Left lung (tissue), 4 donors: ENCODE measurements at regions not wholly inside any gene's neighbourhood (a gene's known extent, or its start where the extent isn't known, plus 50 kb on each side); places are given as distances from the start of the nearest gene placed in this dataset.

Experiments used
- ATAC-seq: fragments of 200-7000 bp; cut with Tn5 transposase; one replicate; pipeline ENCODE4 v1.9.1; 2020; ENCODE audit warnings: moderate library complexity
- DNase-seq, 4 donors: peaks; one replicate each; pipeline ENCODE4 v3.0.0-alpha.2; 2013 to 2020
- H3K27ac ChIP-seq, 2 donors: fragments of 200-600 bp; sonication (generic) in 1 of 2; one replicate each; pipeline versions ENCODE4 v1.5.0 to v1.8.0; 2020 to 2021
- H3K27me3 ChIP-seq, 2 donors: fragments of 200-600 bp; sonication (generic) in 1 of 2; one replicate each; pipeline versions ENCODE4 v1.5.0 to v1.8.0; 2020 to 2021
- H3K36me3 ChIP-seq, 2 donors: fragments of 200-600 bp; sonication (generic) in 1 of 2; one replicate each; pipeline versions ENCODE4 v1.5.0 to v1.8.0; 2020 to 2021
- H3K4me1 ChIP-seq, 2 donors: fragments of 200-600 bp; one replicate each; pipeline ENCODE4 v1.8.0; 2021
- H3K4me3 ChIP-seq, 2 donors: fragments of 200-600 bp; sonication (generic) in 1 of 2; one replicate each; pipeline versions ENCODE4 v1.5.0 to v1.8.0; 2020 to 2021; ENCODE audit warnings: mild to moderate bottlenecking in 1 of 2
- H3K9me3 ChIP-seq, 2 donors: fragments of 200-600 bp; sonication (generic) in 1 of 2; one replicate each; pipeline versions ENCODE4 v1.5.0 to v1.8.0; 2020 to 2021
- CTCF ChIP-seq, 2 donors: fragments of 200-600 bp; sonication (generic) in 1 of 2; IDR thresholded peaks; one replicate each; pipeline versions ENCODE4 v1.5.0 to v1.8.0; 2021; ENCODE audit warnings: antibody characterized with exemption in 2 of 2
- intact Hi-C, 2 donors: fragments of 100-400 bp; cut with DNase I; formaldehyde crosslinking; loops; one replicate each; pipeline versions ENCODE4 v1.11.2 to v1.14.2; 2022
- donor health status: DM: no; HTN: yes; CAD: no.
- donor health status: DM: no; HTN: no; CAD: no.

- no peak overlapping the region for H3K27ac ChIP-seq
- intact Hi-C loops, result no loop called here
- DNase-seq (no peak), ATAC-seq (no peak)
- H3K4me1 ChIP-seq, result no peaks in the 10 kb centered on the region
- H3K9me3 ChIP-seq, result no peaks in the 10 kb centered on the region
- H3K36me3 ChIP-seq, result no peaks in the 10 kb centered on the region
- no peak for TF ChIP-seq CTCF (IDR thresholded peaks at IDR 0.05)
- no peak overlapping the region for H3K4me3 ChIP-seq
- no peaks in the 10 kb centered on the region for H3K27me3 ChIP-seq
Measured at GRCh38 chr1:80076469-80076868, 1069.9 kb upstream of the ADGRL4 start.

- no peaks in the 10 kb centered on the region for H3K27me3 ChIP-seq
- DNase-seq (no peak), ATAC-seq (no peak)
- no peaks in the 10 kb centered on the region for H3K9me3 ChIP-seq
- H3K27ac ChIP-seq, result no peak overlapping the region
- H3K4me3 ChIP-seq, result no peak overlapping the region
- no peaks in the 10 kb centered on the region for H3K4me1 ChIP-seq
- TF ChIP-seq CTCF (IDR thresholded peaks at IDR 0.05), result no peak
- H3K36me3 ChIP-seq, result no peaks in the 10 kb centered on the region
- intact Hi-C loops, result no loop called here
Measured at GRCh38 chr1:80075351-80075750, 1068.8 kb upstream of the ADGRL4 start.

GRCh38 chr1:80072563-80072962 is 1066.0 kb upstream of the ADGRL4 start:
- ATAC-seq (no peak), DNase-seq (no peak)
- Histone ChIP-seq H3K27me3 (no peaks in the 10 kb centered on the region), H3K9me3 (no peaks in the 10 kb centered on the region), H3K36me3 (no peaks in the 10 kb centered on the region), H3K4me1 (no peaks in the 10 kb centered on the region), H3K27ac (no peak overlapping the region), H3K4me3 (no peak overlapping the region)
- TF ChIP-seq CTCF (IDR thresholded peaks at IDR 0.05), result no peak
- intact Hi-C loops, result no loop called here

- no peak for TF ChIP-seq CTCF (IDR thresholded peaks at IDR 0.05)
- Histone ChIP-seq H3K27me3 (no peaks in the 10 kb centered on the region), H3K36me3 (no peaks in the 10 kb centered on the region), H3K27ac (no peak overlapping the region), H3K4me3 (no peak overlapping the region), H3K4me1 (no peaks in the 10 kb centered on the region), H3K9me3 (peaks cover 0 to 2% of the 10 kb centered on the region in 2 donors)
- intact Hi-C loops, result no loop called here
- no peak for ATAC-seq
- DNase-seq, result no peak
Measured at GRCh38 chr1:80066060-80066459, 1059.5 kb upstream of the ADGRL4 start.

GRCh38 chr1:80064524-80064923 is 1058.0 kb upstream of the ADGRL4 start:
- H3K4me3 ChIP-seq, result no peak overlapping the region
- ATAC-seq (no peak), DNase-seq (no peak)

More at GRCh38 chr1:80064524-80064923, 1058.0 kb upstream of the ADGRL4 start:
- Histone ChIP-seq H3K27me3 (no peaks in the 10 kb centered on the region), H3K9me3 (peaks cover 0 to 2% of the 10 kb centered on the region in 2 donors), H3K4me1 (no peaks in the 10 kb centered on the region), H3K27ac (no peak overlapping the region), H3K36me3 (no peaks in the 10 kb centered on the region)
- intact Hi-C loops, result no loop called here
- TF ChIP-seq CTCF (IDR thresholded peaks at IDR 0.05), result no peak
